Right atrium auricular region (tissue), 2 donors: ENCODE measurements at regions not wholly inside any gene's neighbourhood (a gene's known extent, or its start where the extent isn't known, plus 50 kb on each side); places are given as distances from the start of the nearest gene placed in this dataset.

Experiments
- DNase-seq: peaks from one replicate; pipeline ENCODE4 v3.0.0-alpha.2; 2019; ENCODE audit warnings: low spot score
- H3K27ac ChIP-seq, 2 donors: fragments of 200-600 bp; sonication (generic); 1 replicate in 1 of 2; 2 replicates in 1 of 2; pipeline ENCODE4 v1.5.1; 2016 to 2019
- H3K27me3 ChIP-seq, 2 donors: fragments of 200-600 bp; sonication (generic); one replicate each; pipeline versions ENCODE4 v1.5.1 to v1.6.0; 2017 to 2019
- H3K36me3 ChIP-seq: fragments of 200-600 bp; sonication (generic); one replicate; pipeline ENCODE4 v1.5.1; 2016
- H3K4me1 ChIP-seq, 2 donors: fragments of 200-600 bp; sonication (generic); one replicate each; pipeline versions ENCODE4 v1.5.1 to v1.6.0; 2017 to 2019
- H3K4me3 ChIP-seq, 2 donors: fragments of 200-600 bp; sonication (generic); 1 replicate in 1 of 2; 2 replicates in 1 of 2; pipeline ENCODE4 v1.5.1; 2017 to 2019; ENCODE audit warnings: mild to moderate bottlenecking in 1 of 2, moderate library complexity in 1 of 2
- H3K9me3 ChIP-seq, 2 donors: fragments of 200-600 bp; sonication (generic); one replicate each; pipeline ENCODE4 v1.5.1; 2019
- CTCF ChIP-seq, 2 donors: fragments of 200-600 bp; sonication (generic); IDR thresholded peaks; one replicate each; pipeline ENCODE4 v1.5.1; 2019; ENCODE audit warnings: antibody characterized with exemption in 2 of 2

- H3K4me1 ChIP-seq = peaks cover 0 to 4% of the 10 kb centered on the region in 2 donors
- no peak for TF ChIP-seq CTCF (IDR thresholded peaks at IDR 0.05)
- no peaks in the 10 kb centered on the region for H3K27me3 ChIP-seq
- H3K27ac ChIP-seq = no peak overlapping the region
- no peaks in the 10 kb centered on the region for H3K9me3 ChIP-seq
- H3K36me3 ChIP-seq = no peaks in the 10 kb centered on the region
- DNase-seq = no peak
- no peak overlapping the region for H3K4me3 ChIP-seq
Observed at GRCh38 chr7:33850768-33851167, 54.6 kb upstream of the BMPER start.

- DNase-seq = no peak
- TF ChIP-seq CTCF (IDR thresholded peaks at IDR 0.05) = no peak
- Histone ChIP-seq H3K27me3 (no peaks in the 10 kb centered on the region), H3K4me3 (no peak overlapping the region), H3K36me3 (no peaks in the 10 kb centered on the region), H3K27ac (no peak overlapping the region), H3K9me3 (no peaks in the 10 kb centered on the region), H3K4me1 (no peaks in the 10 kb centered on the region)
Observed at GRCh38 chr7:33852838-33853237, 52.5 kb upstream of the BMPER start.

GRCh38 chr7:33853361-33854062, 51.8 kb upstream of the BMPER start:
- Histone ChIP-seq H3K4me1 (no peaks in the 10 kb centered on the region), H3K27me3 (no peaks in the 10 kb centered on the region), H3K9me3 (no peaks in the 10 kb centered on the region), H3K27ac (no peak overlapping the region), H3K36me3 (no peaks in the 10 kb centered on the region), H3K4me3 (no peak overlapping the region)
- no peak for DNase-seq
- TF ChIP-seq CTCF (IDR thresholded peaks at IDR 0.05) = no peak

GRCh38 chr7:33854178-33854577, 51.2 kb upstream of the BMPER start:
- H3K9me3 ChIP-seq = no peaks in the 10 kb centered on the region
- H3K4me3 ChIP-seq = no peak overlapping the region
- no peaks in the 10 kb centered on the region for H3K4me1 ChIP-seq
- TF ChIP-seq CTCF (IDR thresholded peaks at IDR 0.05) = no peak
- DNase-seq = no peak
- H3K27me3 ChIP-seq = no peaks in the 10 kb centered on the region
- no peak overlapping the region for H3K27ac ChIP-seq
- no peaks in the 10 kb centered on the region for H3K36me3 ChIP-seq

- Histone ChIP-seq H3K4me3 (no peak overlapping the region), H3K36me3 (no peaks in the 10 kb centered on the region), H3K27ac (no peak overlapping the region), H3K27me3 (no peaks in the 10 kb centered on the region), H3K9me3 (no peaks in the 10 kb centered on the region), H3K4me1 (no peaks in the 10 kb centered on the region)
- no peak for DNase-seq
- TF ChIP-seq CTCF (IDR thresholded peaks at IDR 0.05) = no peak
Observed at GRCh38 chr7:33854801-33855350, 50.5 kb upstream of the BMPER start.
